Body of pancreas (tissue), 4 donors: ENCODE measurements at regions not wholly inside any gene's neighbourhood (a gene's known extent, or its start where the extent isn't known, plus 50 kb on each side); places are given as distances from the start of the nearest gene placed in this dataset.

ENCODE experiments used
- POLR2A ChIP-seq, 3 donors: fragments of 450-650 bp; IDR thresholded peaks; one replicate each; pipeline ENCODE4 v1.6.1; 2016; ENCODE audit warnings: antibody characterized with exemption in 3 of 3, mild to moderate bottlenecking in 2 of 3
- TF ChIP-seq, protein P1 (sequence below), 7 experiments: fragments of 450-650 bp in 4 of 7; fragments of 200-600 bp in 3 of 7; sonication (generic) in 3 of 7; IDR thresholded peaks; one replicate each; pipeline ENCODE4 v1.5.1; 2016 to 2019; ENCODE audit warnings: antibody characterized with exemption in 7 of 7

DNA sequence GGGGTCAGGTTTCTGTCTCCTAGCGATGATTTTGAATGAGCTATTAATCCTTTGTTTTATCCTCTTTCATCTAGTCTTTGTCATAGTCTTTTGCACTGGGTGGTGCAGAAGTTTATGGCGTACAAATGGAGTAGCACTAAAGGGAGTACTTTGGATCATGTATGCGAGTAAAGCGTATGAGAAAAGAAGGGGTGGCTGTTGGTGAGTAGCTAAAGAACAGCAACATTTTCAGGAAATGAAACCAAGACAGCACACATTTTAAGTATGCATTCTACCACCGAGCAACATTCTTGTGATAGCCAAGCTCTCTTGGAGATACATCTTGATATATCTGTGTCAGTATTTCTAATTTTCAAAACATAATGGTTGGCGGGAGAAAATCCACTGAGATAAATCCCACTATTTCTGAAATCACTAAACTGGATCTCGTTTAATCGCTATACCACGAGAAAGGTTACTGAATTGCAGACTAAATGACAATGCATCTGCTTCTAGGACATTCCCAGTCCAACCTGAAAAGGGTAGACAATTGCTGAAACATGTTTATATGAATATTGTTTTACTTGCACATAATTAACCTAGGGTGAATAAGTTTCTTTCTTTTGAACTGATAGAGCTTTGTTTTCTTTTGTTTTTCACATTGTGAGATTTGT lies 196.1 kb downstream of the TRIM27 start:
- TF ChIP-seq, protein P1, sequence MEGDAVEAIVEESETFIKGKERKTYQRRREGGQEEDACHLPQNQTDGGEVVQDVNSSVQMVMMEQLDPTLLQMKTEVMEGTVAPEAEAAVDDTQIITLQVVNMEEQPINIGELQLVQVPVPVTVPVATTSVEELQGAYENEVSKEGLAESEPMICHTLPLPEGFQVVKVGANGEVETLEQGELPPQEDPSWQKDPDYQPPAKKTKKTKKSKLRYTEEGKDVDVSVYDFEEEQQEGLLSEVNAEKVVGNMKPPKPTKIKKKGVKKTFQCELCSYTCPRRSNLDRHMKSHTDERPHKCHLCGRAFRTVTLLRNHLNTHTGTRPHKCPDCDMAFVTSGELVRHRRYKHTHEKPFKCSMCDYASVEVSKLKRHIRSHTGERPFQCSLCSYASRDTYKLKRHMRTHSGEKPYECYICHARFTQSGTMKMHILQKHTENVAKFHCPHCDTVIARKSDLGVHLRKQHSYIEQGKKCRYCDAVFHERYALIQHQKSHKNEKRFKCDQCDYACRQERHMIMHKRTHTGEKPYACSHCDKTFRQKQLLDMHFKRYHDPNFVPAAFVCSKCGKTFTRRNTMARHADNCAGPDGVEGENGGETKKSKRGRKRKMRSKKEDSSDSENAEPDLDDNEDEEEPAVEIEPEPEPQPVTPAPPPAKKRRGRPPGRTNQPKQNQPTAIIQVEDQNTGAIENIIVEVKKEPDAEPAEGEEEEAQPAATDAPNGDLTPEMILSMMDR (IDR thresholded peaks at IDR 0.05) = no peak
- no peak for TF ChIP-seq POLR2A (IDR thresholded peaks at IDR 0.05)
